T1000 (cell line): ENCODE measurements at regions not wholly inside any gene's neighbourhood (a gene's known extent, or its start where the extent isn't known, plus 50 kb on each side); places are given as distances from the start of the nearest gene placed in this dataset.

Source experiments
- DNase-seq: peaks from one replicate; lab custom pipeline; 2025; ENCODE audit warnings: mixed read lengths; lab: John Stamatoyannopoulos, UW

GRCh38 chr2:21633015-21633414 lies 509.2 kb downstream of the TDRD15 start:
- DNase-seq = no peak

GRCh38 chr2:21633466-21633865 lies 509.7 kb downstream of the TDRD15 start:
- DNase-seq = no peak

GRCh38 chr2:21633911-21634310 lies 510.1 kb downstream of the TDRD15 start:
- no peak for DNase-seq

GRCh38 chr2:21640046-21640445 lies 516.3 kb downstream of the TDRD15 start:
- DNase-seq = no peak

- DNase-seq = no peak
Observed at GRCh38 chr2:21642647-21643046, 518.9 kb downstream of the TDRD15 start.

- DNase-seq = no peak
Observed at GRCh38 chr2:21643180-21643579, 519.4 kb downstream of the TDRD15 start.

- DNase-seq = no peak
Observed at GRCh38 chr2:21644266-21644665, 520.5 kb downstream of the TDRD15 start.

- DNase-seq = no peak
Observed at GRCh38 chr2:21646345-21646744, 522.6 kb downstream of the TDRD15 start.

GRCh38 chr2:21650569-21650968 lies 526.8 kb downstream of the TDRD15 start:
- DNase-seq = no peak

- DNase-seq = no peak
Observed at GRCh38 chr2:21655136-21655535, 531.4 kb downstream of the TDRD15 start.

GRCh38 chr2:21656330-21657075 lies 532.7 kb downstream of the TDRD15 start:
- no peak for DNase-seq

GRCh38 chr2:21657445-21657844 lies 533.7 kb downstream of the TDRD15 start:
- DNase-seq = no peak

- no peak for DNase-seq
Observed at GRCh38 chr2:21658269-21658668, 534.5 kb downstream of the TDRD15 start.

- no peak for DNase-seq
Observed at GRCh38 chr2:21658907-21659477, 535.2 kb downstream of the TDRD15 start.

GRCh38 chr2:21664083-21664482 lies 540.3 kb downstream of the TDRD15 start:
- DNase-seq = no peak

GRCh38 chr2:21667638-21668037 lies 543.9 kb downstream of the TDRD15 start:
- DNase-seq = no peak

GRCh38 chr2:21668078-21668710 lies 544.4 kb downstream of the TDRD15 start:
- DNase-seq = no peak

GRCh38 chr2:21676041-21676440 lies 552.3 kb downstream of the TDRD15 start:
- no peak for DNase-seq

- DNase-seq = no peak
Observed at GRCh38 chr2:21676676-21677075, 552.9 kb downstream of the TDRD15 start.

- DNase-seq = no peak
Observed at GRCh38 chr2:21683838-21684237, 560.1 kb downstream of the TDRD15 start.

- no peak for DNase-seq
Observed at GRCh38 chr2:21687589-21687988, 563.8 kb downstream of the TDRD15 start.

- DNase-seq = no peak
Observed at GRCh38 chr2:21690005-21690404, 566.2 kb downstream of the TDRD15 start.

GRCh38 chr2:21693081-21693480 lies 569.3 kb downstream of the TDRD15 start:
- DNase-seq = no peak
